OCI-LY7 (cell line): ENCODE measurements at regions not wholly inside any gene's neighbourhood (a gene's known extent, or its start where the extent isn't known, plus 50 kb on each side); places are given as distances from the start of the nearest gene placed in this dataset.

Experiments
- BruUV-seq: library from RNA; stranded (reverse); fragments of 400-500 nt; replicated peaks from 2 replicates; lab custom pipeline; 2021; lab: Mats Ljungman, UMichigan
- CTCF ChIA-PET: fragments of 300-600 bp; sonication (Branson Sonifier 250); formaldehyde crosslinking; loops from one replicate; lab custom pipeline; 2022; ENCODE audit warnings: antibody characterized with exemption; ENCODE audit not compliant: unreplicated experiment; lab: Charles Lee
- POLR2A ChIA-PET: fragments of 300-600 bp; sonication (Branson Sonifier 250); formaldehyde crosslinking; loops from one replicate; lab custom pipeline; 2022; ENCODE audit warnings: antibody characterized with exemption; lab: Charles Lee
- DNase-seq: peaks from one replicate; pipeline ENCODE4 v3.0.0-alpha.2; 2015; ENCODE audit warnings: low spot score
- H2AFZ ChIP-seq: fragments of 200-600 bp; sonication (generic), shearing (Covaris generic); 2 replicates; pipeline ENCODE4 v1.6.1; 2014; ENCODE audit warnings: mild to moderate bottlenecking, antibody characterized with exemption, low read length, moderate library complexity
- H3K27ac ChIP-seq: fragments of 200-600 bp; sonication (generic); 2 replicates; pipeline ENCODE4 v1.5.1; 2014; ENCODE audit warnings: mixed run types, low read depth, mild to moderate bottlenecking, moderate library complexity, low read length, inconsistent platforms; ENCODE audit not compliant: poor library complexity, severe bottlenecking
- H3K36me3 ChIP-seq: fragments of 200-600 bp; sonication (generic); 2 replicates; pipeline ENCODE4 v1.6.1; 2014; ENCODE audit warnings: mild to moderate bottlenecking, antibody characterized with exemption, low read length, moderate library complexity, mixed read lengths; ENCODE audit not compliant: insufficient read depth
- H3K4me1 ChIP-seq: fragments of 200-600 bp; sonication (generic); 2 replicates; pipeline ENCODE4 v1.5.1; 2014; ENCODE audit warnings: mild to moderate bottlenecking, low read length; ENCODE audit not compliant: insufficient read depth, poor library complexity, severe bottlenecking
- H3K4me2 ChIP-seq: fragments of 200-600 bp; sonication (generic); 2 replicates; pipeline ENCODE4 v1.6.1; 2014; ENCODE audit warnings: mild to moderate bottlenecking, low read length
- H3K4me3 ChIP-seq: fragments of 200-600 bp; sonication (generic); 2 replicates; pipeline ENCODE4 v1.5.1; 2014; ENCODE audit warnings: mild to moderate bottlenecking, low read depth, low read length; ENCODE audit not compliant: poor library complexity, severe bottlenecking
- H3K79me2 ChIP-seq: fragments of 200-600 bp; sonication (generic); 2 replicates; pipeline ENCODE4 v1.6.1; 2016; ENCODE audit warnings: low read depth, mild to moderate bottlenecking, low read length, moderate library complexity, mixed read lengths; ENCODE audit not compliant: insufficient read depth
- H3K9me2 ChIP-seq: fragments of 200-600 bp; sonication (generic); 2 replicates; pipeline ENCODE4 v1.6.1; 2016; ENCODE audit warnings: mild to moderate bottlenecking, low read length, mixed read lengths; ENCODE audit not compliant: insufficient read depth
- H3K9me3 ChIP-seq: fragments of 200-600 bp; sonication (generic); 2 replicates; pipeline ENCODE4 v1.6.1; 2014; ENCODE audit warnings: mild to moderate bottlenecking, mixed run types, low read length, mixed read lengths
- H4K20me1 ChIP-seq: fragments of 200-600 bp; sonication (generic); 2 replicates; pipeline ENCODE4 v1.6.1; 2014; ENCODE audit warnings: mild to moderate bottlenecking, antibody characterized with exemption, low read length, moderate library complexity, mixed read lengths; ENCODE audit not compliant: insufficient read depth
- CTCF ChIP-seq: fragments of 200-600 bp; sonication (generic); conservative IDR thresholded peaks from 2 replicates; pipeline ENCODE4 v1.5.1; 2014; ENCODE audit warnings: mild to moderate bottlenecking, antibody characterized with exemption, low read length, moderate library complexity, mixed read lengths
- EZH2phosphoT487 ChIP-seq: fragments of 200-600 bp; sonication (generic); IDR thresholded peaks from 2 replicates; pipeline ENCODE4 v1.6.1; 2018; ENCODE audit warnings: low read depth, borderline replicate concordance, mild to moderate bottlenecking, mixed run types, antibody characterized with exemption, low read length, moderate library complexity, mixed read lengths
- intact Hi-C: fragments of 100-400 bp; cut with micrococcal nuclease; formaldehyde crosslinking; loops from one replicate; pipeline ENCODE4 v1.10.0; 2022; ENCODE audit not compliant: unreplicated experiment

GRCh38 chr6:93621442-93621841 lies 202.1 kb upstream of the EPHA7 start:
- H4K20me1 ChIP-seq = no peaks in the 10 kb centered on the region
- no peak overlapping the region for H2AFZ ChIP-seq
- H3K4me2 ChIP-seq = no peak overlapping the region
- no peaks in the 10 kb centered on the region for H3K4me1 ChIP-seq
- ChIA-PET CTCF (no interaction called here), POLR2A (interaction anchor here (0.7 kb wide), 1 partner anchor 1388 kb away, joined by 3 read pairs; no protein-coding TSS in a partner anchor)
- no peak for DNase-seq
- BruUV-seq = no TSS peak
- no peaks in the 10 kb centered on the region for H3K79me2 ChIP-seq
- intact Hi-C loops = no loop called here
- H3K9me2 ChIP-seq = no peaks in the 10 kb centered on the region
- no peaks in the 10 kb centered on the region for H3K36me3 ChIP-seq
- H3K9me3 ChIP-seq = no peaks in the 10 kb centered on the region
- TF ChIP-seq CTCF = no peak
- no peak overlapping the region for H3K27ac ChIP-seq
- no peak overlapping the region for H3K4me3 ChIP-seq

- intact Hi-C loops = no loop called here
- Histone ChIP-seq H3K9me3 (no peaks in the 10 kb centered on the region), H3K9me2 (no peaks in the 10 kb centered on the region), H3K4me2 (no peak overlapping the region), H3K79me2 (no peaks in the 10 kb centered on the region), H3K4me3 (no peak overlapping the region), H3K4me1 (no peaks in the 10 kb centered on the region), H3K27ac (no peak overlapping the region), H3K36me3 (no peaks in the 10 kb centered on the region), H4K20me1 (no peaks in the 10 kb centered on the region), H2AFZ (no peak overlapping the region)
- ChIA-PET CTCF (no interaction called here), POLR2A (interaction anchor here (0.9 kb wide), 1 partner anchor 776 kb away, joined by 3 read pairs; no protein-coding TSS in a partner anchor)
- DNase-seq = no peak
- BruUV-seq = no TSS peak
- TF ChIP-seq EZH2phosphoT487 (no peak), CTCF (no peak)
These were observed 185.6 kb upstream of the EPHA7 start for GRCh38 chr6:93604951-93605350.

GRCh38 chr6:93592417-93592816 lies 173.1 kb upstream of the EPHA7 start:
- Histone ChIP-seq H3K27ac (no peak overlapping the region), H2AFZ (no peak overlapping the region), H3K4me3 (no peak overlapping the region), H3K4me1 (no peaks in the 10 kb centered on the region), H3K9me3 (no peaks in the 10 kb centered on the region), H3K4me2 (no peak overlapping the region), H3K79me2 (no peaks in the 10 kb centered on the region), H3K36me3 (no peaks in the 10 kb centered on the region), H4K20me1 (no peaks in the 10 kb centered on the region), H3K9me2 (no peaks in the 10 kb centered on the region)
- TF ChIP-seq EZH2phosphoT487 (no peak), CTCF (no peak)
- no TSS peak for BruUV-seq
- CTCF ChIA-PET = no interaction called here
- no peak for DNase-seq
- POLR2A ChIA-PET = interaction anchor here (0.5 to 0.8 kb wide), 2 partner anchors 12 to 57 kb away, joined by 3 read pairs; no protein-coding TSS in a partner anchor
- intact Hi-C loops = no loop called here
